ENCODE measurements at regions not wholly inside any gene's neighbourhood (a gene's known extent, or its start where the extent isn't known, plus 50 kb on each side); places are given as distances from the start of the nearest gene placed in this dataset.
"Not testable (repeated sequence)": the region's sequence is repeated elsewhere in the genome, so short reads cannot be mapped to it uniquely, and the experiment has no call there.

DNA sequence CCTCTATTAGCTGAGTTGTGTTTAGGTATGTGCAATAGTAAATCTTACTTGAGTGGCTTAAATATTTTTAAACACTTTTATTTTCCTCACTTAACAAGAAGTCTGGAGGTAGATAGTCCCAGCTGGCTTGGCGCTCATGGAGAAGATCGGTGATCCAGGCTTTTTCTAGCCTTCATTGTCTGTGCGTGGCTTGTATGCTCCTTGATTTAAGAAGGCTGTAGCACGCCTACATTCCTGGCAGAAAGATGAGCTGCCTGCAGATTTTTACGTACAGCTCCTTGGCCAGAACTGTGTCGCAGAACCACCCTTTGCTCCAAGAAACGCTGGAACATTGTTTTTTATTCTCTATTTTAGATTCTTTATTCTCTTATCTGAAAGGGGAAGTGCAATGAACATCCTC, 284.1 kb downstream of the KIF20B start:
- H3K4me3 ChIP-seq (ENCODE audit: low read depth, low read length): no peak overlapping the region
- no peak for DNase-seq (ENCODE audit: low read depth)
- no peak for TF ChIP-seq CTCF (IDR thresholded peaks at IDR 0.05; ENCODE audit: low read depth, low read length, missing control alignments)

- H3K4me3 ChIP-seq (ENCODE audit: low read depth, low read length); DNase-seq (ENCODE audit: low read depth): not testable (repeated sequence)
Measured at GRCh38 chr10:89988361-89988760, 287.0 kb downstream of the KIF20B start.

GRCh38 chr10:89992575-89992974, 291.2 kb downstream of the KIF20B start:
- H3K4me3 ChIP-seq (ENCODE audit: low read depth, low read length): no peak overlapping the region
- TF ChIP-seq CTCF (IDR thresholded peaks at IDR 0.05; ENCODE audit: low read depth, low read length, missing control alignments): no peak
- DNase-seq (ENCODE audit: low read depth): no peak

DNA sequence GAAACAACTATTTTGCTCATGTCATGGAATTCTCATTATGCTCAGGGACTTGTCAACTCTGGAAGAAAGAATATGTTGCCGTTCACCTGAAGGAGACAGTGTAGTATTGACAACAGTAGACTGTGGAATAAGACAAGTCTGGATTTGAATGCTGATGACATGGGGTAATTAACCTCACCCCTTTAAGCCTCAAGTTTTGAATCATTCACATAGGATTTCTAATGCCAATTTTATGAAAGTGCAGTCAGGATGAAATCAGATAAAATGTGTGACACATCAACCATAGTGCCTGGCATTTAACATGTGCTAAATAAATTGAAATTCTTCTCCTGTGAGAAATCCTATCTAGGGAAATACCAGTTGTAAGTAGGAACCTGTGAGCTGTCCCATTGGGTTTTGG, 305.8 kb downstream of the KIF20B start:
- H3K4me3 ChIP-seq (ENCODE audit: low read depth, low read length): no peak overlapping the region
- TF ChIP-seq CTCF (IDR thresholded peaks at IDR 0.05; ENCODE audit: low read depth, low read length, missing control alignments): no peak
- DNase-seq (ENCODE audit: low read depth): no peak

DNA sequence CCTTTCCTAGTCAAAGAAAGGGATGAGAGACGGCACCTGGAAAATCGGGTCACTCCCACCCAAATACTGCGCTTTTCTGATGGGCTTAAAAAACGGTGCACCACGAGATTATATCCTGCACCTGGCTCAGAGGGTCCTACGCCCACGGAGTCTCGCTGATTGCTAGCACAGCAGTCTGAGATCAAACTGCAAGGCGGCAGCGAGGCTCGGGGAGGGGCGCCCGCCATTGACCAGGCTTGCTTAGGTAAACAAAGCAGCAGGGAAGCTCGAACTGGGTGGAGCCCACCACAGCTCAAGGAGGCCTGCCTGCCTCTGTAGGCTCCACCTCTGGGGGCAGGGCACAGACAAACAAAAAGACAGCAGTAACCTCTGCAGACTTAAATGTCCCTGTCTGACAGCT, 309.9 kb downstream of the KIF20B start:
- not testable (repeated sequence) for DNase-seq (ENCODE audit: low read depth); H3K4me3 ChIP-seq (ENCODE audit: low read depth, low read length)

DNA sequence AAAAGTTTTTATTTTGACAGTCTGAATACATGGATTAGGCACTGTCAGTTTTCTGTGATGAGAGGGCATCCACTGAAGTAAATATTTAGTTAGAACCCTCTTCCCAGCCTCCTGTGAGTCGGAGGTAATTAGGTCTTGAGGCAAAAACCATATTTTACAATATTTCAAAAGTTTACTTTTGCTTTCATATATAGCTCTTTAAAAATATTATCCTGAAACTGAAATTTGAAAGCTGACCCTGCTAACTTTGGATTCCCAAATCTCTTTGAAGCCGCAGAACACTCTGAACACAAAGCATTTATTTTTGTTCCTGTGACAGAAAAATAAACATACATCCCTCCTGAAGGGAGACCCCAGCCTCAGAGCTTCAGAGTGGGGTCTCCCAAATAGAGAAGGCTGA, 317.4 kb downstream of the KIF20B start:
- no peak for TF ChIP-seq CTCF (IDR thresholded peaks at IDR 0.05; ENCODE audit: low read depth, low read length, missing control alignments)
- no peak for DNase-seq (ENCODE audit: low read depth)
- H3K4me3 ChIP-seq (ENCODE audit: low read depth, low read length): no peak overlapping the region

DNA sequence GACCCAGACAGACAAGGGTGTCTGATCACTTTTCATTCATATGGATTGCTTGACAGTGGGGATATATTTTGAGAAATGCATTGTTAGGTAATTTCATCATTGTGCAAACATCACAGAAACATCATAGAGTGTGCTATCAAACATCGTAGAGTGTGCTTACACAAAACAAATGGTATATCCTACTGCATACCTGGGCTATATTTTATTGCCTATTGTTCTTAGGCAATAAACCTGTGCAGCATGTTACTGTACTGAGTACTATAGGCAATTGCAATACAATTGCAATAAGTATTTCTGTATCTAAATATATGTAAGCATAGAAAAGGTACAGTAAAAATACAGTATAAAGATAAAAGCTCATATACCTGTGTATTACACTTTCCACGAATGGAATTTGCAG, 319.1 kb downstream of the KIF20B start:
- H3K4me3 ChIP-seq (ENCODE audit: low read depth, low read length): no peak overlapping the region
- no peak for DNase-seq (ENCODE audit: low read depth)
- TF ChIP-seq CTCF (IDR thresholded peaks at IDR 0.05; ENCODE audit: low read depth, low read length, missing control alignments): no peak

DNA sequence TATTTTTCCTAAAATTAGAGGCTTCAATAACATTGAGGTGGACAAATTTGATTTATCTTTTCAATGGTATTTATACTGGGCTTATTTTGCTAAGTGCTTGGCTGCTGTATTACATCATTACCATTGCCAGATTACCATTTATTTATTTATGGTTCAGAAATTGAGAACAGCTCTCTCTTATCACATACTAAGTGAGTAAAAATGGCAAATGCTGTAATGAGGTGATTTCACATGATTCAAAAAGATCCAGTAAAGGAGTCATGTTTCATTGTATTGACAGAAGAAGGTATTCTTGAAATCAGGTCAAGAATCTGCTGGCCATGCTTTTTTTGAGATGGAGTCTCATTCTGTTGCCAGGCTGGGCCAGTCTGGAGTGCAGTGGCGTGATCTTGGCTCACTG, 322.6 kb downstream of the KIF20B start:
- no peak for DNase-seq (ENCODE audit: low read depth)
- TF ChIP-seq CTCF (IDR thresholded peaks at IDR 0.05; ENCODE audit: low read depth, low read length, missing control alignments): no peak
- H3K4me3 ChIP-seq (ENCODE audit: low read depth, low read length): no peak overlapping the region

All from GM12864 (cell line).